Colonic mucosa (tissue), 4 donors: ENCODE measurements at regions not wholly inside any gene's neighbourhood (a gene's known extent, or its start where the extent isn't known, plus 50 kb on each side); places are given as distances from the start of the nearest gene placed in this dataset.

ENCODE experiments used
- DNase-seq: peaks from one replicate; pipeline ENCODE4 v3.0.0-alpha.2; 2020
- H3K27ac ChIP-seq: fragments of 200-600 bp; one replicate; pipeline ENCODE4 v1.8.0; 2021
- H3K27me3 ChIP-seq: fragments of 200-600 bp; one replicate; pipeline ENCODE4 v1.8.0; 2021
- H3K36me3 ChIP-seq: fragments of 200-600 bp; one replicate; pipeline ENCODE4 v1.8.0; 2021
- H3K4me1 ChIP-seq: fragments of 200-600 bp; one replicate; pipeline ENCODE4 v1.8.0; 2021; ENCODE audit warnings: mild to moderate bottlenecking
- H3K4me3 ChIP-seq: fragments of 200-600 bp; one replicate; pipeline ENCODE4 v1.8.0; 2021
- H3K9ac ChIP-seq, 2 donors: one replicate each; pipeline ENCODE4 v1.7.0; 2013; ENCODE audit warnings: control low read depth in 2 of 2, low read depth in 2 of 2, low read length in 2 of 2
- H3K9me3 ChIP-seq: fragments of 200-600 bp; one replicate; pipeline ENCODE4 v1.8.0; 2021
- CTCF ChIP-seq: fragments of 200-600 bp; IDR thresholded peaks from one replicate; pipeline ENCODE4 v1.8.0; 2022; ENCODE audit warnings: antibody characterized with exemption, mild to moderate bottlenecking
- intact Hi-C: fragments of 100-400 bp; cut with DNase I; formaldehyde crosslinking; loops from one replicate; pipeline ENCODE4 v1.14.1; 2022
- donor health status: healthy.
- donor health status: DM: no; HTN: no; CAD: no.
- donor health status: DM: no; HTN: no; CAD: no.

- Histone ChIP-seq H3K4me1 (no peaks in the 10 kb centered on the region), H3K4me3 (no peak overlapping the region), H3K27ac (no peak overlapping the region), H3K36me3 (no peaks in the 10 kb centered on the region), H3K9ac (no peak overlapping the region), H3K9me3 (no peaks in the 10 kb centered on the region), H3K27me3 (no peaks in the 10 kb centered on the region)
- TF ChIP-seq CTCF = no peak
- DNase-seq = no peak
- intact Hi-C loops = no loop called here
Measured at GRCh38 chr2:66805016-66805865, 370.3 kb downstream of the MEIS1 start.

DNA sequence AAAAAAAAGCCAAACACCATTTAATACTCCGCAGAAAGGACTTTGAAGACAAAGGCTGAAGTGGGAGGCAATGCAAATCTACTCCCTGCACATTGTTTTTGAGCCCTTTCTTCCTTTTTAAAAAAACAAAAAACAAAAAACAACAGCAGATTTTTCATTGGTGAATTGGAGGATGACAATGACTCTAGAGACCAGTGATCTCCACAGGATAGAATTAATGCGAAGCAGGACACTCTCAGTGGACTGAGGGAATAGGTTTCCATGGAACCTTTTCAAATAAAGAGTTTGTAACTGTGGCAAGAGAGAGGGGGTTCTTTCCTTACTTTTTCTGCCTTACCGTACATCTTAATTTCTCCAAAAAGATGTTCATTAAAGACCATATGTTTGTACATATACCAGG, 371.0 kb downstream of the MEIS1 start:
- no peak for TF ChIP-seq CTCF
- DNase-seq = no peak
- Histone ChIP-seq H3K27ac (no peak overlapping the region), H3K4me3 (no peak overlapping the region), H3K36me3 (no peaks in the 10 kb centered on the region), H3K9me3 (no peaks in the 10 kb centered on the region), H3K27me3 (no peaks in the 10 kb centered on the region), H3K4me1 (no peaks in the 10 kb centered on the region), H3K9ac (no peak overlapping the region)
- intact Hi-C loops = no loop called here

DNA sequence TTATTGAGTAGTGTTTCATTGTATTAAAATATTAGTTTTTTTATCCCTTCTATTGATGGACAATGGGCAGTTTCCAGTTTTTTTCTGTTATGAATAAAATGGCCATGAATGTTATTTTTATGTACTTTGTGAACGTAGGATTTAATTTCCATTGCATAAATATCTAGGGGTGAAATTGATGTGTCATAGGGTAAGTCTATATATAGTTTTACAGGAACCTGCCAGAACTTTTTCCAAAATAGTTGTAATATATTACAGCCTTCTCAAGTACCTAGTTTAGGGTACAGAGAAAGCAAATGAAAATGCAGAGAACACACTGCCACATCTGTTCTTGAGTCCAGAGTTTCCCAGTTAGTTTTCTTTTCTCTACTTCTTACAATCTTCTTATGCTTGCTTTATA, 378.6 kb downstream of the MEIS1 start:
- H3K9me3 ChIP-seq = no peaks in the 10 kb centered on the region
- intact Hi-C loops = no loop called here
- H3K9ac ChIP-seq = no peak overlapping the region
- TF ChIP-seq CTCF = no peak
- H3K4me1 ChIP-seq = no peaks in the 10 kb centered on the region
- H3K36me3 ChIP-seq = no peaks in the 10 kb centered on the region
- no peak for DNase-seq
- no peak overlapping the region for H3K27ac ChIP-seq
- no peak overlapping the region for H3K4me3 ChIP-seq
- no peaks in the 10 kb centered on the region for H3K27me3 ChIP-seq

GRCh38 chr2:66813976-66814375, 379.1 kb downstream of the MEIS1 start:
- H3K27me3 ChIP-seq = no peaks in the 10 kb centered on the region
- H3K27ac ChIP-seq = no peak overlapping the region
- intact Hi-C loops = no loop called here
- H3K9me3 ChIP-seq = no peaks in the 10 kb centered on the region
- no peaks in the 10 kb centered on the region for H3K4me1 ChIP-seq
- H3K4me3 ChIP-seq = no peak overlapping the region
- H3K36me3 ChIP-seq = no peaks in the 10 kb centered on the region
- H3K9ac ChIP-seq = no peak overlapping the region
- no peak for TF ChIP-seq CTCF
- DNase-seq = no peak

GRCh38 chr2:66814916-66815315, 380.0 kb downstream of the MEIS1 start:
- Histone ChIP-seq H3K4me1 (no peaks in the 10 kb centered on the region), H3K27ac (no peak overlapping the region), H3K4me3 (no peak overlapping the region), H3K9ac (no peak overlapping the region), H3K9me3 (no peaks in the 10 kb centered on the region), H3K36me3 (no peaks in the 10 kb centered on the region), H3K27me3 (no peaks in the 10 kb centered on the region)
- intact Hi-C loops = no loop called here
- no peak for DNase-seq
- no peak for TF ChIP-seq CTCF
